ENCODE measurements at regions not wholly inside any gene's neighbourhood (a gene's known extent, or its start where the extent isn't known, plus 50 kb on each side); places are given as distances from the start of the nearest gene placed in this dataset.

DNA sequence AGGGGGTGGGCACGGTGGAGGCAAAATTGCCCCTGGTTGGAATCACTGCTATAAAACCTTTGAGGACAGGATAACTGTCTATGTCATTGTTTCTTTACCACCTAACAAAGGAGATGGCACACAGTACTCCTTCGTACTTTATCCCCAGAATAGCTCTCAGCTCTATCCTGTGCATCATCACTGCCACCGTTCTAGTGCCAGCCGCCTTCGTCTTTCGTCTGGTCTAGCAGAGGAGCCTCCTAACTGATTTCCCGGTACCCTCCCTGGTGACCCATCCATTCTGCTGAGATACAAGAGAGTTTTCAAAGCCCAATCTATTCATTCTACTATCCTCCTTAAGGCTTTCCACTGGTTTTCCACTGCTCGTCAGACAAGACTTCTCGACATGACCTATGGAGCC is 67.9 kb upstream of the PRICKLE2 start:
- no peaks in the 10 kb centered on the region for H3K36me3 ChIP-seq (ENCODE audit: control insufficient read depth in 3 of 3, insufficient read depth in 2 of 3, low read depth in 1 of 3, low read length in 3 of 3)
- no peak overlapping the region for H3K27ac ChIP-seq (ENCODE audit: low read depth in 1 of 3, low read length in 2 of 3)
- no peak overlapping the region for H3K4me3 ChIP-seq (ENCODE audit: low read depth in 1 of 3, low read length in 3 of 3)
- WGBS, 3 donors = 95 to 97% (median 97%) methylated on average over 9 of the region's 9 CpGs
- DNase-seq = no peak
- H3K4me1 ChIP-seq (ENCODE audit: control insufficient read depth in 3 of 3, insufficient read depth in 2 of 3, low read depth in 1 of 3, low read length in 2 of 3) = no peaks in the 10 kb centered on the region
- no peaks in the 10 kb centered on the region for H3K27me3 ChIP-seq (ENCODE audit: control insufficient read depth in 3 of 3, insufficient read depth in 3 of 3, low read length in 3 of 3)
- H3K9me3 ChIP-seq (ENCODE audit: control insufficient read depth in 2 of 2, insufficient read depth in 1 of 2, low read depth in 1 of 2, low read length in 1 of 2) = peaks cover 0 to 8% of the 10 kb centered on the region in 2 donors
- FAIRE-seq = no peak

DNA sequence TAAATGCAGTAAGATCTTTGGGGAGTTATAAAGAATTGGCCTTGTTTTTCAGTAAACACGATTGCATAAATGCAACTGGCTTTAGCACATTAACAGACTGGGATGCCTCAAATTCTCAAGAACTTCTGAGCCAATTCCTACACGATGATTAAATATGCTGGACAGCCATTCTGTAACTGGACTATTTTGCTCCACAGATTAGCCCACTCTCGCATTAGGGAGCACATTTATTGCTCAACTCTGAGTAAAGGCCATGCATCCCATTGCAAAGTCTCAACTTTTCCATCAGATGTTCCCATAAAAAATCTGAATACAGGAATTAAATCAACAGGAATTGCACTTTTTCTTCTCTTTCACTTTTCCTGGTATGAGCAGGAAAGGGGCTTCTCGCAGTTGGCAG is 66.7 kb upstream of the PRICKLE2 start:
- 76 to 88% (median 88%) methylated on average over 4 of the region's 4 CpGs for WGBS, 3 donors
- H3K4me3 ChIP-seq (ENCODE audit: low read depth in 1 of 3, low read length in 3 of 3) = no peak overlapping the region
- no peaks in the 10 kb centered on the region for H3K4me1 ChIP-seq (ENCODE audit: control insufficient read depth in 3 of 3, insufficient read depth in 2 of 3, low read depth in 1 of 3, low read length in 2 of 3)
- no peaks in the 10 kb centered on the region for H3K27me3 ChIP-seq (ENCODE audit: control insufficient read depth in 3 of 3, insufficient read depth in 3 of 3, low read length in 3 of 3)
- no peaks in the 10 kb centered on the region for H3K36me3 ChIP-seq (ENCODE audit: control insufficient read depth in 3 of 3, insufficient read depth in 2 of 3, low read depth in 1 of 3, low read length in 3 of 3)
- peak overlapping the region in 1 of 3 donors; percentile 53 for H3K27ac ChIP-seq (ENCODE audit: low read depth in 1 of 3, low read length in 2 of 3)
- DNase-seq = no peak
- peaks cover 0 to 3% of the 10 kb centered on the region in 2 donors for H3K9me3 ChIP-seq (ENCODE audit: control insufficient read depth in 2 of 2, insufficient read depth in 1 of 2, low read depth in 1 of 2, low read length in 1 of 2)
- FAIRE-seq = no peak

DNA sequence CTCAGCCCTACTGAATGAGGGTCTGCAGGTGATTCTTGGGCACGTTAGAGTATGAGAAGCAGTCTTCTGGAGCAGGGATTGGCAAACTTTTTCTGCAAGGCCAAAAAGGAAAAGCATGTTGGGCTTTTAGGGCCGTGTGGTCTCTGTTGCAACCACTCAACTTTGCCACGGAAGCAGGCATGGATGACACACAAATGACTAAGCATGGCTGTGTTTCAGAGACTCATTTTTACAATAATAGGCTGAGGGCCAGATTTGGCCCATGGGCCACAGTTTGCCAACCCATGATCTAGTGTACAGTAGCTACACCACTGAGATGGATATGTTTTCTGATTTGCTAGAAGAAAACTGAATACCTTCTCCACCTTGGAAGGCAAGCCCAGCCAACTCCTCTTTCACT is 66.1 kb upstream of the PRICKLE2 start:
- Histone ChIP-seq H3K36me3 (ENCODE audit: control insufficient read depth in 3 of 3, insufficient read depth in 2 of 3, low read depth in 1 of 3, low read length in 3 of 3) (no peaks in the 10 kb centered on the region), H3K27ac (ENCODE audit: low read depth in 1 of 3, low read length in 2 of 3) (peak overlapping the region in 1 of 3 donors; percentile 48), H3K4me1 (ENCODE audit: control insufficient read depth in 3 of 3, insufficient read depth in 2 of 3, low read depth in 1 of 3, low read length in 2 of 3) (no peaks in the 10 kb centered on the region), H3K27me3 (ENCODE audit: control insufficient read depth in 3 of 3, insufficient read depth in 3 of 3, low read length in 3 of 3) (no peaks in the 10 kb centered on the region), H3K9me3 (ENCODE audit: control insufficient read depth in 2 of 2, insufficient read depth in 1 of 2, low read depth in 1 of 2, low read length in 1 of 2) (no peaks in the 10 kb centered on the region), H3K4me3 (ENCODE audit: low read depth in 1 of 3, low read length in 3 of 3) (no peak overlapping the region)
- no peak for FAIRE-seq
- WGBS, 3 donors = 65 to 75% (median 68%) methylated on average over 3 of the region's 3 CpGs
- no peak for DNase-seq

DNA sequence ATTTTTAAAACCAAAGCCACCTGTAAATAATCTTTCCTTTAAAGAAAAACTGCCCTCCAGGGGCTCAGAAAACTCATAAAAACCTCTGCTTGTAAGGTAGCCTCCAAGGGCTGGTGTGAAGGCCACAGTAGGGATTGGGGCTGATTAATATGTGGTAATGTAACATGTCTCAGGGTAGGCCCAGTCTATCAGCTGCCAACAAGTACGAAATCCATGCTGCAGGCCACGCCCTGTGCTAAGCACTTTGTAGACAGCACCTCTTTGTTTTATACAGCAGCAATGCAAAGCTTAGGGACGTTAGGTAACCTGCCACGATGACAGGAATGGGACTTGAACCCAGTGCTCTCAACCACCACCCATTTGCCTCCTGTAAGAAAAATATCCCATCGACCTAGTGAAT is 65.6 kb upstream of the PRICKLE2 start:
- FAIRE-seq = no peak
- H3K4me1 ChIP-seq (ENCODE audit: control insufficient read depth in 3 of 3, insufficient read depth in 2 of 3, low read depth in 1 of 3, low read length in 2 of 3) = no peaks in the 10 kb centered on the region
- H3K4me3 ChIP-seq (ENCODE audit: low read depth in 1 of 3, low read length in 3 of 3) = no peak overlapping the region
- no peaks in the 10 kb centered on the region for H3K9me3 ChIP-seq (ENCODE audit: control insufficient read depth in 2 of 2, insufficient read depth in 1 of 2, low read depth in 1 of 2, low read length in 1 of 2)
- no peaks in the 10 kb centered on the region for H3K36me3 ChIP-seq (ENCODE audit: control insufficient read depth in 3 of 3, insufficient read depth in 2 of 3, low read depth in 1 of 3, low read length in 3 of 3)
- 25 to 60% (median 40%) methylated on average over 5 of the region's 5 CpGs for WGBS, 3 donors
- H3K27ac ChIP-seq (ENCODE audit: low read depth in 1 of 3, low read length in 2 of 3) = peak overlapping the region in 1 of 3 donors; percentile 3
- DNase-seq = no peak
- H3K27me3 ChIP-seq (ENCODE audit: control insufficient read depth in 3 of 3, insufficient read depth in 3 of 3, low read length in 3 of 3) = no peaks in the 10 kb centered on the region

DNA sequence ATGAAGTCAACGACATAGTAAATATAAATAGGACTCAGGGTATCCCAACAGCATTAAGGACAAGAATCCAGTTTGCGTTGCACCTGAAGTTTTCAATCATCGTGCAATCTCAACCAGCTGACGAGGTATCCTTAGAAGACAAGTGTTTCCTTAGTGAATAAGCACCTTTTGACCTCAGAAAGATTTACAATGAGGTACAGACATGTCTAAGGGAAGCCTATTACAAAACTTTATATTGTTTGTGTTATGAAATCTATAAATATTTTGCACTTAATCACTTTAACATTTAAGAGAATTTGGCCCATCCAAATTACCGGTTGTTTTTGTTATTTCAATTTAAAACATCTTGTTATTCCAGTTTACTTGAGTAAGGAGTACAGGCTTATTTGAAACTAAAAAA is 64.9 kb upstream of the PRICKLE2 start:
- no peaks in the 10 kb centered on the region for H3K27me3 ChIP-seq (ENCODE audit: control insufficient read depth in 3 of 3, insufficient read depth in 3 of 3, low read length in 3 of 3)
- no peak overlapping the region for H3K4me3 ChIP-seq (ENCODE audit: low read depth in 1 of 3, low read length in 3 of 3)
- no peaks in the 10 kb centered on the region for H3K36me3 ChIP-seq (ENCODE audit: control insufficient read depth in 3 of 3, insufficient read depth in 2 of 3, low read depth in 1 of 3, low read length in 3 of 3)
- WGBS, 3 donors = 67 to 82% (median 77%) methylated on average over 5 of the region's 5 CpGs
- no peak for DNase-seq
- H3K9me3 ChIP-seq (ENCODE audit: control insufficient read depth in 2 of 2, insufficient read depth in 1 of 2, low read depth in 1 of 2, low read length in 1 of 2) = no peaks in the 10 kb centered on the region
- no peak for FAIRE-seq
- H3K4me1 ChIP-seq (ENCODE audit: control insufficient read depth in 3 of 3, insufficient read depth in 2 of 3, low read depth in 1 of 3, low read length in 2 of 3) = no peaks in the 10 kb centered on the region
- H3K27ac ChIP-seq (ENCODE audit: low read depth in 1 of 3, low read length in 2 of 3) = no peak overlapping the region

DNA sequence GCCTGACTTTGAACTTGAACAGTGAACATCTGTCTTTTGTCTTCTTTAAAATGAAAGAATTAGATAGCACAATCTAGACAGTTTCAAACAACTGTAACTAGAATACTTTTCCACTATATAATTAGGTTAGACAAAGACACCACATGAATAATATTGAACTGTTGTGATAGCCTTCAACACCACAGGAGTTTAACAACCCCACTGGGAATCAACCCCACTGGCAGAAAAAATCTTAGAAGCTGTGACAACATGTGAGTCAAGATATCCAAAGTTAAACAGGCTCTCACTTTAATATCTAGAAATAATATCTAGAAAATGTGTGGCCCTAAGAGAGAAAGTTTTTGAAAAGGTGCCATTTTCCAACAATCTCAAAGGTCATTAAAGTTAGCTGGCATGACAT is 64.4 kb upstream of the PRICKLE2 start:
- no peaks in the 10 kb centered on the region for H3K36me3 ChIP-seq (ENCODE audit: control insufficient read depth in 3 of 3, insufficient read depth in 2 of 3, low read depth in 1 of 3, low read length in 3 of 3)
- DNase-seq = no peak

DNA sequence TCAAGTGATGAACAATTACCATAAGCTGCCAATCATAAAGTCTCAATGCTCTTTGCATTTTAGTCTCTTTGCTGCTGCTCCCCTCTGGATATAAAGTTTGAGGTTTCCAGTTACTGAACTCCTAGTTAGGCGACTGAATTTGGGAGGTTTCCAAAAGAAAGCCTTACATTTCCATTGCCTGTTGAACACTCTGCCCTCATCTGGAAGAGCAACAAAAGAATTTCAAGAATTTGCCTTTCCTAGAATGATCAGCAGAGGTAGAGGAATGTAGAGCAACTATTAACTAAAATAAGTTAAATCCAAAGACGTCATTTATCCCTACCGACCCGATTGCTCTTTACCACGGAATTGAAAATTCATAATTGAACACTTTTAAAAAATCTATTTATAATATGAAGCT is 53.4 kb upstream of the PRICKLE2 start:
- FAIRE-seq (no peak), DNase-seq (no peak)
- no peaks in the 10 kb centered on the region for H3K4me1 ChIP-seq (ENCODE audit: control insufficient read depth in 3 of 3, insufficient read depth in 2 of 3, low read depth in 1 of 3, low read length in 2 of 3)
- H3K27me3 ChIP-seq (ENCODE audit: control insufficient read depth in 3 of 3, insufficient read depth in 3 of 3, low read length in 3 of 3) = no peaks in the 10 kb centered on the region
- no peaks in the 10 kb centered on the region for H3K9me3 ChIP-seq (ENCODE audit: control insufficient read depth in 2 of 2, insufficient read depth in 1 of 2, low read depth in 1 of 2, low read length in 1 of 2)
- H3K36me3 ChIP-seq (ENCODE audit: control insufficient read depth in 3 of 3, insufficient read depth in 2 of 3, low read depth in 1 of 3, low read length in 3 of 3) = no peaks in the 10 kb centered on the region
- H3K4me3 ChIP-seq (ENCODE audit: low read depth in 1 of 3, low read length in 3 of 3) = no peak overlapping the region
- H3K27ac ChIP-seq (ENCODE audit: low read depth in 1 of 3, low read length in 2 of 3) = no peak overlapping the region
- 89 to 95% (median 92%) methylated on average over 5 of the region's 5 CpGs for WGBS, 3 donors

More for the DNA sequence above, 64.4 kb upstream of the PRICKLE2 start:
- Histone ChIP-seq H3K4me3 (ENCODE audit: low read depth in 1 of 3, low read length in 3 of 3) (no peak overlapping the region), H3K27me3 (ENCODE audit: control insufficient read depth in 3 of 3, insufficient read depth in 3 of 3, low read length in 3 of 3) (no peaks in the 10 kb centered on the region), H3K9me3 (ENCODE audit: control insufficient read depth in 2 of 2, insufficient read depth in 1 of 2, low read depth in 1 of 2, low read length in 1 of 2) (no peaks in the 10 kb centered on the region), H3K4me1 (ENCODE audit: control insufficient read depth in 3 of 3, insufficient read depth in 2 of 3, low read depth in 1 of 3, low read length in 2 of 3) (no peaks in the 10 kb centered on the region), H3K27ac (ENCODE audit: low read depth in 1 of 3, low read length in 2 of 3) (no peak overlapping the region)
- FAIRE-seq = no peak

DNA sequence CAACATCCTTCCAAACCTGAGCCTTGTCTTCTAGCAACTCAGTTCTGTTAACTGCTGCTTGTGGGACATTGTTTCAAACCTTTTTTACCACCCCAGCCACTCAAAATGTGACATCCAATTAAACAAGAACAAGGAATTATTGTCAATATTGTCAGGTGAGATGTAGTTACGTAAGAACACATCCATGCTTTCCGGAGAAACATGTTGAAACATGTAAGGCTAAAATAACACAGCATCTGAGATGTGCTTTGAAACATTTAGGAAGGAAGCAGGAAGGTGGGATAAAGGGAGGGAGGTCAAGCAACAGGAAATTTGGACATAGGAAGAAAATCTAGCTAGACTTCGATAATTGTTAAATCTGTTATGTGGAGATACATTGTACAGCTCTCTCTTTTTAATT is 50.9 kb upstream of the PRICKLE2 start:
- no peak overlapping the region for H3K27ac ChIP-seq (ENCODE audit: low read depth in 1 of 3, low read length in 2 of 3)
- no peaks in the 10 kb centered on the region for H3K36me3 ChIP-seq (ENCODE audit: control insufficient read depth in 3 of 3, insufficient read depth in 2 of 3, low read depth in 1 of 3, low read length in 3 of 3)
- no peaks in the 10 kb centered on the region for H3K4me1 ChIP-seq (ENCODE audit: control insufficient read depth in 3 of 3, insufficient read depth in 2 of 3, low read depth in 1 of 3, low read length in 2 of 3)
- DNase-seq (no peak), FAIRE-seq (no peak)
- H3K27me3 ChIP-seq (ENCODE audit: control insufficient read depth in 3 of 3, insufficient read depth in 3 of 3, low read length in 3 of 3) = peaks cover 0 to 2% (median 0%) of the 10 kb centered on the region in 3 donors
- WGBS, 3 donors = 81 to 88% (median 86%) methylated on average over 3 of the region's 3 CpGs
- H3K9me3 ChIP-seq (ENCODE audit: control insufficient read depth in 2 of 2, insufficient read depth in 1 of 2, low read depth in 1 of 2, low read length in 1 of 2) = no peaks in the 10 kb centered on the region
- no peak overlapping the region for H3K4me3 ChIP-seq (ENCODE audit: low read depth in 1 of 3, low read length in 3 of 3)

All from small intestine (tissue), 7 donors.